Right lung (tissue), 2 donors: ENCODE measurements at regions not wholly inside any gene's neighbourhood (a gene's known extent, or its start where the extent isn't known, plus 50 kb on each side); places are given as distances from the start of the nearest gene placed in this dataset.

Experiments
- DNase-seq, 2 donors: peaks; one replicate each; pipeline ENCODE4 v3.0.0-alpha.2; 2013

DNA sequence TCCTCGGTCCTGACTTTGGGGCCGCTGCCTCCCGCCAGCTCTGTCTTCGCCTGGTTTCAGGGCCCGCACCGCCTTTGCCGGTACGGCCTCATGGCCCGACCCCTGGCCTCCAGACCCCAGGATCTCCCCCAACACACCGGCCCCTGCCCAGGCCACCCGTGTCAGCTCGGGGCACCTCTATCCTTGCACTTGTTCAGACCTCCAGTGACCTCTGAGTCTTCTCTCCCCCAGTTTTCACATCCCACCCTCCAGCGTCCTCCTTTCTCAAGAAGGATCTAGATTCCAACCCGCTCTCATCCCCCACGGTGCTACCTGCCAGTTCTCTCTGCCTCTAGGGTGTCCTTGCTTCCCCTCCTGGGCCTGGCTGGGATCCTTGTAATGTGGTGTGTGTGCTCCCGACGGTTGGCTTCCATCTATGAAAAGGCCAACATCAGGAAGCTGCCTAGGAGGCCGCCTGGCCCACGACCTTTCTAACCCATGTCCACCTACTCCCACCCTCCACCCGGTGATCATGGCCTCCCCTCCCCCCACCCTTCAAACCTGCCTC, 61.1 kb downstream of the SPATA31C2 start:
- no peak for DNase-seq

DNA sequence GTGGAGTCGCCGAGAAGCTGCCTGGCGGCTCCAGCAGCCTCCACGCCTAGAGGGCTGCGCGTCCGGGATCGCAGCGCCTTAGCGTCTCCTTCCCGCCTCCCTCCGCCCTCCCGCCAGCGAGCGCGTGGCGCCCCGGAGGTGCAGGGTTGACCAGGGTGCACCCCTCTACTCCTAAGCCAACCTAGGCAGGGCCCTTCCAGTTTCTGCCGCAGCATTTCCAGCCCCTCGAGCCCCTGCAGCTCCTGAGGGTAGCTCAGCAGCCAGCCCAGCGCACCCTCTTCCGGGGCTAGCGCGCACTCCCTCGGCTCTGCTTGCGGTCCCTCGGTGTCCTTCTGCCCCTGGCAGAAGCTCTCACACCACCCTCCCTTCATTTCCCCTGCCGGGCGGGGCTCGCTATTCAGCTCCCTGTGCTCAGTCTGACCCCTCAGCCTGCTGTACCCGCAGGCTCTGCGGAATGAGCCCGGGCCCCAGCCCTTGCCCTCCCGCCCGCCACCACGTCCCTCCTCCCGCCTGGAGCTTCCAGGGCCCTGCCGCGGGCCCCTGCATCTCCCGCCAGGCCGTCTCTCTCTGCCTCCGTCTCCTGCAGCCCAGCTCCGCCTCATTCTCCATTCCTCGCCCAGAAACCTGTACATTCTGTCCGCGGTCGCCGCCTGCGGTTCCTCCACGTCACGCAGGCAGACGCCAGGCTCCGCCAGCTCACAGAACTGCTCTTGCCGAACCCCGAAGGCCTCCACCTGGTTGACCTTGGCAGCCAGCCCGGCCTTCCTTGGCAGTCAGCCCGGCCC, 61.8 kb downstream of the SPATA31C2 start:
- peak; percentile 79 to 84 for DNase-seq

DNA sequence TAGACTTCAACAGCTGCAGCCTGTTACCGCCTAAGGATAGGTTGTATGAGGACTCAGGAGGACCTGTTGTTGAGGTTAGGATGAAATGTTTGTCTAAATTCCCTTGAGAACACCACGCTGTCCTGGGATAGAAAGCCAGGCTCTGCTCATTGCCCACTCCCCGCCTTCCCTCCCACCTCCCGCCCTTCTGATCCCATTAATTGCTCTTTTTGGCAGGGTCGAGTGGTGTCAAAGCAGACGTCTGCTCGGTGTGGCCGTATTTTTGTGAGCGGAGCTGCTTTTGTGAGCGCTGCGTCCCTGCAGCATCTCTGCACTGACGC, 62.3 kb downstream of the SPATA31C2 start:
- DNase-seq, result no peak

DNA sequence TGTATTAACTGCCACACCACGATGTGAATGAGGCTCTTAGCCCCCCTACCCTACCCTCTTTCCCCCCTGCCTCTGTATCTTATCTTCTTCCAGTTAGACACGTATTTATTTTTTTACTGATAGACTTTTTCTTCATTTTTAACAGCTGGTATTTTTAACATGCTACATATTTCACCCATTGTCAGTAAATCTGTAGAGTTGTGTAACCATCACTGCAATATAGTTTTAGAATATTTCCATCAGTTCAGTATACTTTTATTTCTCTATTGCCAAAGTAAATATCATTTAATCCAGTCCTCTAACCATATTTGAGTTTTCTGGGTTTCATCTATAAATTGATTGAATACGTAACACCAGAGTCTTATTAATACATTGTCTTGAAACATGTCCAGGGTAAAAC, 62.8 kb downstream of the SPATA31C2 start:
- DNase-seq, result peak in 1 of 2 donors; percentile 28

- no peak for DNase-seq
Measured at GRCh38 chr9:88074931-88075330, 63.3 kb downstream of the SPATA31C2 start.

DNA sequence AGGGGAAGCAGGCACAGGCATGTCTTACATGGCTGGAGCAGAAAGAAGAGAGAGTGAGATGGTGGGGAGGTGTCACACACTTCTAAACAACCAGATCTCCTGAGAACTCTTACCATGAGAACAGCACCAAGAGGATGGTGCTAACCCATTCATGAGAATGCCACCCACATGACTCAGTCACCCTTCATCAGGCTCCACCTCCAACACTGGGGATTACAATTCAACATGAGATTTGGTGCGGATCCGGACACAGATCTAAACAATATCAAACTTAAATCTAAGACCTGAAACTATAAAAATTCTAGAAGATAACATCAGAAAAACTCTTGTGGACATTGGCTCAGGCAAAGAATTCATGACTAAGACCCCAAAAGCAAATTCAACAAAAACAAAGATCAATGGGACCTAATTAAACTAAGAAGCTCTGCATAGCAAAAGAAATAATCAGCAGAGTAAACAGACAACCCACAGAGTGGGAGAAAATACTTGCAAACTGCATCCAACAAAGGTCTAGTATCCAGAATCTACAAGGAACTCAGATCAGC, 65.4 kb downstream of the SPATA31C2 start:
- no peak for DNase-seq

DNA sequence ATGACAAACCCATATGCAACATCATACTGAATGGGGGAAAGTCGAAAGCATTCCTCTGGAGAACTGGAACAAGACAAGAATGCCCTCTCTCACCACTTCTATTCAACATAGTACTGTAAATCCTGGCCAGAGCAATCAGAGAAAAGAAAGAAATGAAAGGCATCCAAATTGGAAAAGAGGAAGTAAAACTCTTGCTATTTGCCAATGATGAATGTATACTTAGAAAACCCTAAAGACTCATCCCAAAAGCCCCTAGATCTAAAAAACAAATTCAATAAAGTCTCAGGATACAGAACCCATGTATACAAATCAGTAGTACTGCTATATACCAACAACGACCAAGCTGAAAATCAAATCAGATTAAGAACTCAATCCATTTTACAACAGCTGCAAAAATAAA, 66.9 kb downstream of the SPATA31C2 start:
- DNase-seq, result no peak

DNA sequence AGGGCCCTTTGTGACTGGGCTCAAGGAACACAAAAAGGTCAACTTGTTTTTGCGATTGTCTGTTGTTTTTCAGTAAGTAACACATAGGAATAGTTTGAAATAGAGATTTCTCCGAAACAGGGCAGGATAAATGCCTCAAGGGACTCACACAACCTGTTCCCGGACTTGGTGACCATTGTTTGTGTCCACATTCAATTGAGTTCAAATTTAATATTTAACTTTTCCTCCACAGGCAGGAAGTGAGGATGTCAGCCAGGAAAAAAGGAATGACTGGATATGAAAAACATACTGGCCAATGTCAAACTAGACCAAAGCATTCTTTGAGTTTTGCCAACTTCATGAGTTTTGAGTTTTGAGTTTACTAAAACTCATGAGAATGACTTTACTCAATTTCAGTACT, 72.7 kb downstream of the SPATA31C2 start:
- DNase-seq, result no peak

DNA sequence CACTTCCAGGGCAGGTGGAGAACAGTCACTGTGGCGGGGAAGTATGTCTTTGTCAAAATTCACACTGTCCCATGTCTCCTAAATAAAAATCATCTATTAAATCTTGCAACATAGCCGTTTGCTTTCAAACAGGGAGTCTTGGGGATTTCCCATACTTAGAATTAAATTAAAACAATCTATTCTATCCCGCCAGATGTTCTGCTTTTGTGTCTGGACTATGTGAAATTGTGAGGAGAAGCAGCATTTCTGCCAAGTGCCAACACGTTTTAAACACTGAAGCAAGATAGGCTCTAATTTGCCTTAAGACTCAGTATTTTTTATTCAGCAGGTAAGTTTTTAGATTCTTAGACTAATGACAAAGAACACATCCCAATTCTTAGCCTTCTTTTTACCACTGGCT, 73.7 kb downstream of the SPATA31C2 start:
- no peak for DNase-seq

DNA sequence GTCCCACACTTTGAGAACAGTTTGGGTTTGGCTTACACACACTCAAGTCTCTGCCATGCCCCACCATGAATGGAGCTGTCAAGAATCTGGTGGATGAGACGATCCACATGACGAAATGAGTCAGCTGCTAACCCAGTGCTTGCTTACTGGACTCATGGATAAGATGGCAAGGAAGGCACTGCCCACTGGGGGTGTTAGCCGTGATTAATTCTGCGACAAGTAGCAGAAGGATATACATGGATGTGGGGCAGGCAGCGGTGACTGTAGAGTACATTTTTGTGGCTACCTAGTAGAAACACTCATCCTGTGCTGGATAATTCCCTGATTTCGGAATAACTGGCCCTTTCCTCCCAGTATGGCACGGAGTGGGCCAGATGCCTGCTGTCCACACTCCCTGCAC, 77.5 kb downstream of the SPATA31C2 start:
- DNase-seq, result no peak

- DNase-seq, result no peak
Measured at GRCh38 chr9:88059469-88059868, 78.8 kb downstream of the SPATA31C2 start.

GRCh38 chr9:88056876-88057275, 81.4 kb downstream of the SPATA31C2 start:
- DNase-seq, result no peak

GRCh38 chr9:88053856-88054501, 79.6 kb upstream of the CDK20 start:
- no peak for DNase-seq

GRCh38 chr9:88052321-88052965, 78.1 kb upstream of the CDK20 start:
- DNase-seq, result no peak

GRCh38 chr9:88051138-88051537, 76.8 kb upstream of the CDK20 start:
- DNase-seq, result no peak

GRCh38 chr9:88049677-88050307, 75.5 kb upstream of the CDK20 start:
- DNase-seq, result no peak

DNA sequence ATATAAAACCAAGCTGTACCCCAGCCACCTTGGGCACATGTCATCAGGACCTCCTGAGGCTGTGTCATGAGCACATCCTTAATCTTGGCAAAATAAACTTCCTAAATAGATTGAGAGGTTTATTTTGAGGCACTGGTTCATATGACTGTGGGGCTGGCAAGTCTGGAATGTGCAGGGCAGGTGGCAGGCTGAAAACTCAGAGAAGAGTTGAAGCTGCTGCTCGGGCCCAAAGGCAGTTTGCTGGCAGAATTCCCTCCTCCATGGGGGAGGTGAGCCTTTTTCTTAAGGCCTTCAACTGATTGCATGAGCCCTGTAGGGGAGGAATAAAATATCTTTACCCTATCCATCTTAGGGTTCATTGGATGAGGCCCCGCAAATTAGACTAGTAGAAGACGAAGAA, 72.2 kb upstream of the CDK20 start:
- no peak for DNase-seq

DNA sequence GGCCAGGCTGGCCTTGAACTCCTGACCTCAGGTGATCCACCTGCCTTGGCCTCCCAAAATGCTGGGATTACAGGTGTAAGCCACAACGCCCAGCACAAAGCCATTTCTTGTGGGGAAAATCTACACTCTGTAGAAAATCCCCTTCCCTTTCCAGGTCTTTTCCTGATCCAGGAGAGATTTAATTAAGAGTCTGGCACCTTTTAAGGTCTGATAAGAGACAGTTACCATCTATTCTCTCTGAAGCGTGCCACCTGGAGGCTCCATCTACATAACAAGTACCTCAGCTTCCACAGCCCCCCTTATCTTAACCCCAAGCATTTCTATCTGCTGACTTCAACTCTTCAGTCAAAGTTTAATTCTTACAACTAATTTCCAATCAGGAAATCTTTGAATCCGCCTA, 71.4 kb upstream of the CDK20 start:
- DNase-seq, result no peak

DNA sequence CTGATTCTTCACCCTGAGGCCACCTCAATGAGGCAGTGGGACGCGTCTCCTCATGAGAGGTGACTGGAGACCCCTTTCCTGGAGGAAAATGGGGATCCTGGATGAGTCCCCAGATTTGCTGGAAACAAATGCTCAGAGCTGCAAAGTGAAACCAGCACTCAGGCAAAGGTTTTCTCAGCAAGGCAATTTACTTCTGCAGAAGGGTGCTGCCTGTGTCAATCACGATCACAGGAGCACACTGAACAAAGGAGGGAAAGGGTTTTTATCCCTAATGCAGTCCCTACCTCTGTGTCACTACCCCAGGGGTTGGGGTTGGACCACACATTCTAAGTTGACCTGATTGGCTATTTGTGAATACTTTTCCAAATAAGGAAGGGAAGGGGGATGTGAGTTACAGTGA, 69.9 kb upstream of the CDK20 start:
- no peak for DNase-seq

DNA sequence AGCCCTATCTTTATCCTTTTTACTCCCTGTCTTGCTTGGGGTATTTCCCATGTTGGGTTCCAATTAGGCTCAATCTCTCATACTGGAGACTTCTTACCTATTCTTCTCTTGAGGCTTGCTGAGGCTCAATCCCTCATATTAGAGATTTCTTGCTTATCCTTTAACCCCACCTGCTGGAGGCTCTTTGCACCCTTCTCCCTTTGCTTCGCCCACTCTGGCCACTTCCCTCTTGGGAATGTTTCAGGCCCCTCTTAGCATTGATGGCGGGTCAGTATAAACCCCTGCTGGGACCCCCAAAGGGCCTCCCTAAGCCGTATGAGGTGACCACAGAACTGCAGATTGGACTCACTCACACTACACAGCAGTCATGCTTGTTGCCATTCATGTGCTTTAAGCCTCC, 69.3 kb upstream of the CDK20 start:
- DNase-seq, result no peak

GRCh38 chr9:88041447-88041846, 67.1 kb upstream of the CDK20 start:
- DNase-seq, result no peak

- DNase-seq, result no peak
Measured at GRCh38 chr9:88037285-88037845, 63.0 kb upstream of the CDK20 start.
